HepG2 (cell line): ENCODE measurements at regions not wholly inside any gene's neighbourhood (a gene's known extent, or its start where the extent isn't known, plus 50 kb on each side); places are given as distances from the start of the nearest gene placed in this dataset.

Source experiments
- MEF2D ChIP-seq: sonication (generic); formaldehyde crosslinking; IDR thresholded peaks from 2 replicates; pipeline ENCODE4 v1.5.1; 2020; ENCODE audit warnings: mild to moderate bottlenecking, missing genetic modification reagents
- MZF1 ChIP-seq: sonication (generic); formaldehyde crosslinking; IDR thresholded peaks from 2 replicates; pipeline ENCODE4 v1.8.1; 2023; ENCODE audit warnings: mild to moderate bottlenecking, missing genetic modification reagents, borderline replicate concordance
- RAD21 ChIP-seq: fragments of 450-650 bp; formaldehyde crosslinking; IDR thresholded peaks from 2 replicates; pipeline ENCODE4 v1.5.0; 2020; ENCODE audit warnings: mild to moderate bottlenecking
- SP5 ChIP-seq: IDR thresholded peaks from 2 replicates; pipeline ENCODE4 v1.6.1; 2016; ENCODE audit warnings: low read depth, borderline replicate concordance
- TBP ChIP-seq: sonication (generic); formaldehyde crosslinking; IDR thresholded peaks from 2 replicates; pipeline ENCODE4 v1.5.0; 2020; ENCODE audit warnings: missing genetic modification reagents
- ZNF557 ChIP-seq: sonication (generic); formaldehyde crosslinking; IDR thresholded peaks from 2 replicates; pipeline ENCODE4 v1.4.0; 2020; ENCODE audit warnings: missing genetic modification reagents
- TF ChIP-seq, protein P1 (sequence below): sonication (generic); formaldehyde crosslinking; IDR thresholded peaks from 2 replicates; pipeline ENCODE4 v1.4.0; 2020; ENCODE audit warnings: missing genetic modification reagents, borderline replicate concordance
- TF ChIP-seq, protein P2 (sequence below): sonication (generic); formaldehyde crosslinking; IDR thresholded peaks from 2 replicates; pipeline ENCODE4 v1.5.0; 2020; ENCODE audit warnings: mild to moderate bottlenecking, missing genetic modification reagents
- TF ChIP-seq, protein P3 (sequence below): sonication (generic); formaldehyde crosslinking; IDR thresholded peaks from 2 replicates; pipeline ENCODE4 v1.4.0; 2020; ENCODE audit warnings: missing genetic modification reagents
- TF ChIP-seq, protein P4 (sequence below): sonication (generic); formaldehyde crosslinking; IDR thresholded peaks from 2 replicates; pipeline ENCODE4 v1.4.0; 2020; ENCODE audit warnings: mild to moderate bottlenecking, missing genetic modification reagents
- TF ChIP-seq, protein P5 (sequence below): sonication (generic); formaldehyde crosslinking; IDR thresholded peaks from 2 replicates; pipeline ENCODE4; 2020; ENCODE audit warnings: missing genetic modification reagents, mild to moderate bottlenecking, borderline replicate concordance

DNA sequence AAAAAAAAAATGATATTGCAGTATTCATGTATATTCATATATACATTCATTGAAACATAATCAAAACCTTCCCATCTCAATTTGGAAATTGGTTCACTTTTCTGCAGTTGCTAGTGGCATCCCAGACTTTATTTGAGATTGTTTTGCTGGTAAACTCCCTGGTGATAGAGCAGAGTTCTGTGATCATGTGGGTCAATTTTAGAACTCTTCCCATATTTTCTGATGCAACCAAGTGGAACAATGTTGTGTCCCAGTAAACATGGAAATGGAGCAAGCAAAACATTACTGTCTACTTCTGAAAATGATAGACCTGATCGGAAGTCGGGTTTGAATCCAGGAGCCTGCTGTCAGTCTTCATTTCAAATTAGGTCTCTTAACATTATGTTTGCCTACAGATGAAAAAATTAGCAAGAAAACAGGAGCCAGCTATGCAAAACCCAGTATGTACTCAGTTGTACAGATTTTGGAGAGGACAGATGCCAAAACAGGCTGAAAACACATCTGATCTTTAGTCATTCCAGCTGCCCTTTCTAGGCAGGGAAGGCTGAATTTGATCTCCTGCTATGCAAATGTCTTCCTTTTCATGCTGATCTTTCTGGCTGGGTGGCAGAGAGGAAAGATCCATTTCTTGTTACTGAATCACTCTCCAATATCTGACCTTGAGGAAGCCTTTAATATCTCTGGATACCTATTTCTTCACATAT is 786.6 kb upstream of the SOX9 start (continued):
- TF ChIP-seq, protein P1, sequence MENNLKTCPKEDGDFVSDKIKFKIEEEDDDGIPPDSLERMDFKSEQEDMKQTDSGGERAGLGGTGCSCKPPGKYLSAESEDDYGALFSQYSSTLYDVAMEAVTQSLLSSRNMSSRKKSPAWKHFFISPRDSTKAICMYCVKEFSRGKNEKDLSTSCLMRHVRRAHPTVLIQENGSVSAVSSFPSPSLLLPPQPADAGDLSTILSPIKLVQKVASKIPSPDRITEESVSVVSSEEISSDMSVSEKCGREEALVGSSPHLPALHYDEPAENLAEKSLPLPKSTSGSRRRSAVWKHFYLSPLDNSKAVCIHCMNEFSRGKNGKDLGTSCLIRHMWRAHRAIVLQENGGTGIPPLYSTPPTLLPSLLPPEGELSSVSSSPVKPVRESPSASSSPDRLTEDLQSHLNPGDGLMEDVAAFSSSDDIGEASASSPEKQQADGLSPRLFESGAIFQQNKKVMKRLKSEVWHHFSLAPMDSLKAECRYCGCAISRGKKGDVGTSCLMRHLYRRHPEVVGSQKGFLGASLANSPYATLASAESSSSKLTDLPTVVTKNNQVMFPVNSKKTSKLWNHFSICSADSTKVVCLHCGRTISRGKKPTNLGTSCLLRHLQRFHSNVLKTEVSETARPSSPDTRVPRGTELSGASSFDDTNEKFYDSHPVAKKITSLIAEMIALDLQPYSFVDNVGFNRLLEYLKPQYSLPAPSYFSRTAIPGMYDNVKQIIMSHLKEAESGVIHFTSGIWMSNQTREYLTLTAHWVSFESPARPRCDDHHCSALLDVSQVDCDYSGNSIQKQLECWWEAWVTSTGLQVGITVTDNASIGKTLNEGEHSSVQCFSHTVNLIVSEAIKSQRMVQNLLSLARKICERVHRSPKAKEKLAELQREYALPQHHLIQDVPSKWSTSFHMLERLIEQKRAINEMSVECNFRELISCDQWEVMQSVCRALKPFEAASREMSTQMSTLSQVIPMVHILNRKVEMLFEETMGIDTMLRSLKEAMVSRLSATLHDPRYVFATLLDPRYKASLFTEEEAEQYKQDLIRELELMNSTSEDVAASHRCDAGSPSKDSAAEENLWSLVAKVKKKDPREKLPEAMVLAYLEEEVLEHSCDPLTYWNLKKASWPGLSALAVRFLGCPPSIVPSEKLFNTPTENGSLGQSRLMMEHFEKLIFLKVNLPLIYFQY, result no peak
- TF ChIP-seq, protein P2, sequence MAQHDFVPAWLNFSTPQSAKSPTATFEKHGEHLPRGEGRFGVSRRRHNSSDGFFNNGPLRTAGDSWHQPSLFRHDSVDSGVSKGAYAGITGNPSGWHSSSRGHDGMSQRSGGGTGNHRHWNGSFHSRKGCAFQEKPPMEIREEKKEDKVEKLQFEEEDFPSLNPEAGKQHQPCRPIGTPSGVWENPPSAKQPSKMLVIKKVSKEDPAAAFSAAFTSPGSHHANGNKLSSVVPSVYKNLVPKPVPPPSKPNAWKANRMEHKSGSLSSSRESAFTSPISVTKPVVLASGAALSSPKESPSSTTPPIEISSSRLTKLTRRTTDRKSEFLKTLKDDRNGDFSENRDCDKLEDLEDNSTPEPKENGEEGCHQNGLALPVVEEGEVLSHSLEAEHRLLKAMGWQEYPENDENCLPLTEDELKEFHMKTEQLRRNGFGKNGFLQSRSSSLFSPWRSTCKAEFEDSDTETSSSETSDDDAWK (CRISPR knock-in tag), result no peak
- TF ChIP-seq, protein P3, sequence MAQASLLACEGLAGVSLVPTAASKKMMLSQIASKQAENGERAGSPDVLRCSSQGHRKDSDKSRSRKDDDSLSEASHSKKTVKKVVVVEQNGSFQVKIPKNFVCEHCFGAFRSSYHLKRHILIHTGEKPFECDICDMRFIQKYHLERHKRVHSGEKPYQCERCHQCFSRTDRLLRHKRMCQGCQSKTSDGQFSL (CRISPR knock-in tag), result no peak
- TF ChIP-seq ZNF557 (no peak), RAD21 (CRISPR knock-in tag) (no peak), MZF1 (CRISPR knock-in tag) (no peak), MEF2D (CRISPR knock-in tag) (no peak), TBP (CRISPR knock-in tag) (no peak), SP5 (CRISPR knock-in tag) (no peak)
- TF ChIP-seq, protein P4, sequence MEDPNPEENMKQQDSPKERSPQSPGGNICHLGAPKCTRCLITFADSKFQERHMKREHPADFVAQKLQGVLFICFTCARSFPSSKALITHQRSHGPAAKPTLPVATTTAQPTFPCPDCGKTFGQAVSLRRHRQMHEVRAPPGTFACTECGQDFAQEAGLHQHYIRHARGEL (CRISPR knock-in tag), result no peak
- TF ChIP-seq, protein P5, sequence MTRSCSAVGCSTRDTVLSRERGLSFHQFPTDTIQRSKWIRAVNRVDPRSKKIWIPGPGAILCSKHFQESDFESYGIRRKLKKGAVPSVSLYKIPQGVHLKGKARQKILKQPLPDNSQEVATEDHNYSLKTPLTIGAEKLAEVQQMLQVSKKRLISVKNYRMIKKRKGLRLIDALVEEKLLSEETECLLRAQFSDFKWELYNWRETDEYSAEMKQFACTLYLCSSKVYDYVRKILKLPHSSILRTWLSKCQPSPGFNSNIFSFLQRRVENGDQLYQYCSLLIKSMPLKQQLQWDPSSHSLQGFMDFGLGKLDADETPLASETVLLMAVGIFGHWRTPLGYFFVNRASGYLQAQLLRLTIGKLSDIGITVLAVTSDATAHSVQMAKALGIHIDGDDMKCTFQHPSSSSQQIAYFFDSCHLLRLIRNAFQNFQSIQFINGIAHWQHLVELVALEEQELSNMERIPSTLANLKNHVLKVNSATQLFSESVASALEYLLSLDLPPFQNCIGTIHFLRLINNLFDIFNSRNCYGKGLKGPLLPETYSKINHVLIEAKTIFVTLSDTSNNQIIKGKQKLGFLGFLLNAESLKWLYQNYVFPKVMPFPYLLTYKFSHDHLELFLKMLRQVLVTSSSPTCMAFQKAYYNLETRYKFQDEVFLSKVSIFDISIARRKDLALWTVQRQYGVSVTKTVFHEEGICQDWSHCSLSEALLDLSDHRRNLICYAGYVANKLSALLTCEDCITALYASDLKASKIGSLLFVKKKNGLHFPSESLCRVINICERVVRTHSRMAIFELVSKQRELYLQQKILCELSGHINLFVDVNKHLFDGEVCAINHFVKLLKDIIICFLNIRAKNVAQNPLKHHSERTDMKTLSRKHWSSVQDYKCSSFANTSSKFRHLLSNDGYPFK (CRISPR knock-in tag), result no peak
